GM21619 (cell line): ENCODE measurements at regions not wholly inside any gene's neighbourhood (a gene's known extent, or its start where the extent isn't known, plus 50 kb on each side); places are given as distances from the start of the nearest gene placed in this dataset.
"Not testable (repeated sequence)": the region's sequence is repeated elsewhere in the genome, so short reads cannot be mapped to it uniquely, and the experiment has no call there.

Source experiments
- ATAC-seq: cut with Tn5 transposase; IDR thresholded peaks from one replicate; pipeline ENCODE4 v1.9.1; 2021; ENCODE audit not compliant: unreplicated experiment

- no peak for ATAC-seq
Measured at GRCh38 chr12:107366322-107366721, 273.0 kb upstream of the CRY1 start.

GRCh38 chr12:107368586-107368985 is 275.2 kb upstream of the CRY1 start:
- ATAC-seq: no peak

DNA sequence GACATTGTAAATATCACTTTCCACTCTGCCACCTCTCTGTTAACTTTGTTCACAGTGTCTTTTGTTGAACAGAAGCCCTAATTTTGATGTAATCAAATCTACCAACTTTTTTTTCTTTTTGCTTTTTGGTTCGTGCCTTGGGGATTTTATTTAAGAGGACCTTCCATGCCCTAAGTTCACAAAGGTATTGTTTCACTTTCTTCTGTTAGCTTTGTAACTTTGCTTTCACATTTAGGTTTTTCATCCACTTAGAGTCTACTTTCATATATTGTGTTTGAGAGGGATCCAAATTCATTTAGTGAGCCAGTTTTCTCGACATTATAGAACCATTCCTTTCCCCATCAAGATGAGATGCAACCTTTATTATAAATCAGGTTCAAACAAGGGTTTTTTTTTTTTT is 275.7 kb upstream of the CRY1 start:
- ATAC-seq: no peak

DNA sequence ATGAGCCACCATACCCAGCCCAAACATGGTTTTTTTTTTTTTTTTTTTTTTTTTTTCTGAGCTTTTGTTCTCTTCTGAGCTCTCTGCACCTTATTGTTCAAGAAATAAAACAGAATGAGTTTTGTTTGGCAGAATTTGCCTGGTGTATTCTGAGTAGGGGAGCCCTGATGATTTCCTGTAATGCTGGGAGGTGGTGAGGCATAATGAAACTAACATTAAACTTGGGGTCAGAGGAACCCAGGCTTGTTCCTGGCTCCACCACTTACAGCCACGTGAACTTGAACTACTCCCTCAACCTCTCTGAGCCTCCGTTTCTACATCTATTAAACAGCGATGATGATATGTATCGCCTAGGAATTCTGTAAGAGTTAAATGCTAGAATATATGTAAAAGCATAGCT is 276.3 kb upstream of the CRY1 start:
- ATAC-seq: peak; percentile 64

- no peak for ATAC-seq
Measured at GRCh38 chr12:107372229-107372658, 278.9 kb upstream of the CRY1 start.

DNA sequence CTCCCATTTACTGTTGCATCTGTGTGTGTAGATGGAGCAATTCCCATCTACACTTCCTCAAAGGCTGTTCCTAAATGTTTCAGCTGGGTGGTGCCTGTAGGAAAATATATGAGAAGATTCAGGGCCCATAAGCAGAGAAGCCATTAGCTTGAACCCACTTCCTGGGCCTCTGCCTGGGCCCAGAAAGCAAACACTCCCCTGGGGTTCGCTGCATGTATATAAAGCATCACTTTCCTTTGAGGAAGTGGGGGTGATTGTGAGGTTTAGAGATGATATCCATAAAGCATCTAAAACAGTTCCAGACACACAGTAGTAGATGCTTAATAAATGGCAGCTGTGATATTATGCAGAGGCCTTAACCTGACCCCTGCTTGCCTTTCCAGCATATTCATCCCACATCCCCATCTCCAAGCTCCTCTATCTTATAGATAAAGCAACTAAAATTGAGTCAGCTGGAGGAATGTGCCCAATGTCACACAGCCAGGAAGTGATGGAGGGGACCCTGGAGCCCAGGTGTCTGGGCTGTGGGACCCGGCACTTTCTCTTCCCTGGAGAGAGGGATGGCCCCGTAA is 280.0 kb upstream of the CRY1 start:
- ATAC-seq: no peak

DNA sequence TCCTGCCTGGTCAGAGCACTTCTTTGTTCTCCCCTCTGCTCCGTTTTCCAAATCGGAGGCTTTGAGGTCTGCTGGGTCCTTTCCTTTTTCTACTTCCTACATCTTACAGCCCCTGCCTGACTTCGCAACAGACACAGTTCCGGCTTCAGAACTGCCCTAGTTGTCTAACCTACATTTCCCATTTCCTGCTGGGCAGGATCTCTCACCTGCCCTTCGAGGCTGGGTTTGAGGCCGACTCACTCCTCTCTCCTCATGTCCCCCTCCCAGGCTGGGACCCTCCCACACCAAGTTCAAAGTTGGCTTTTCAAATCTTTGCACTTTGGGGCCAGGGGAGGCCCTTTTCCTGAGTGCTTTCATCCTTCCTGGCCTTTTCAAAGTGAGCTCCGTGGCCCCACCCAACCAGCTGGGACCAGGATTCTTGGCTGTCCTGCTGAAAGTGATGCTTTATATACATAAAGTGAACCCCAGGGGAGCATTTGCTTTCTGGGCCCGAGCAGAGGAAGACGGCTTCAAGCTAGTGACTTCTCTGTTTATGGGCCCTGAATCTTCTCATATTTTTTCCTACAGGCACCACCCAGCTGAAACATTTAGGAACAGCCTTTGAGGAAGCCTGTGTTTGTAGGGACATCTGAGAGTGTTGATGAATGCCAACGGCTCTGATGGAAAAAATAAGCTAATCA is 281.0 kb upstream of the CRY1 start:
- no peak for ATAC-seq

GRCh38 chr12:107375231-107375630 is 281.9 kb upstream of the CRY1 start:
- no peak for ATAC-seq

DNA sequence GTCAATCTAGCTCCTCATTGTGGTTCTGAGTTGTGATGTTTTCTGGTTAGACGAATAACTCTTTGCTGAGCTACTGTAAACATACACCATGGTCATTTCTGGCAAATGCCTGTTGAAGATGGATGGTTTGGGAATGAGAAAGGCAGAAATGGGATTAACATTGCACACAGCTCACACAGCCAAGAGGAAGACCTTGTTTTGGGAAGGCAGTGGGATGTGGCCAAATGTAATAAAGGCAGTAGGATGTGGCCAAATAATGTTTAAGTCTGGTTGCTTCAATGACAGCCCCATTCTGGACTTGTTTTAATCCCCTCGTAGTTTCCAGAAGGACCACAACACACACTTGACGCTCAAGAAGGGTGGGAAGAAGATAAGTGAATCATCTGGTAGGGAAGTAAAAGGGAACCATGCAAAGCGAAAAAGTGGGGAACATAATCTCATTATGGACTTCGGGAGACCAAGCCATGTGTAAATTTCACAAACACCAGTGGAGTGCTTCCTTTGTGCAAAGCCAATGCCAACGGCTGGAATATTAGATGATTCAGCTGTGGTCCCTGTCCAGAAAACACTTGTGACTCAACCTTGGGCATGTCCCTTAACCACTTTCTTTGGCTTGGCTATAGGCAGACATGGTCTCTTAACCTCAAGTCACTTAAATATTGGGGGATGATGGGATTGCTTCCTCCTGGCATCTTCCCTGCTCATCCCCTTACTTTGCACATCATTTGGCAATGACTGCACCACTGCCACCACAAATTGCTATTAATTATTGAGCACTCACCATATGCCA is 284.4 kb upstream of the CRY1 start:
- ATAC-seq: no peak

GRCh38 chr12:107378609-107379008 is 285.3 kb upstream of the CRY1 start:
- no peak for ATAC-seq

DNA sequence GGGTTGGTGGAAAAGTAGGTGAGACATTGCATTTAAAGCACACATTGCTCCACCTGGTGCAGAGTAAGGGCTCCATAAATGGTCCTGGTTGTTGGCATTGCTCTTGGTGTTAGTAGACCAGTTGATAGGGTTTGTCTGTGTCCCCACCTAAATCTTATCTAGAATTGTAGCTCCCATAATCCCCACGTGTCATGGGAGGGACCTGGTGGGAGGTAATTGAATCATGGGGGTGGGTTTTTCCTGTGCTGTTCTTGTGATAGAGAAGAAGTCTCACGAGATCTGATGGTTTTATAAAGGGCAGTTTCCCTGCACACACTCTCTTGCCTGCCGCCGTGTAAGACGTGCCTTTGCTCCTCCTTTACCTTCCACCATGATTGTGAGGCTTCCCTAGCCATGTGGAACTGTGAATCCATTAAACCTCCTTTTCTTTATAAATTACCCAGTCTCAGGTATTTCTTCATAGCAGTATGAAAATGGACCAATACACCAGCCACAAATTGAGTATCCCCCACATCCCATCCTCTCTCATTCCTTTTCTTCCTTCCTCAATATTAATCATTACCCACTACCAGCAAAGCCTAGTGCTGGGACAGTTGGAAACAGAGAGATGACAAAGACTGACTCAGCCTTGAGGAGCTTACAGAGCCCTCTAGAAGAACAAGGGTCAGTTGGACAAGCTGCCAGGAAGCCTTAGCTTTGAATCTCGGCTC is 285.9 kb upstream of the CRY1 start:
- ATAC-seq: not testable (repeated sequence)

DNA sequence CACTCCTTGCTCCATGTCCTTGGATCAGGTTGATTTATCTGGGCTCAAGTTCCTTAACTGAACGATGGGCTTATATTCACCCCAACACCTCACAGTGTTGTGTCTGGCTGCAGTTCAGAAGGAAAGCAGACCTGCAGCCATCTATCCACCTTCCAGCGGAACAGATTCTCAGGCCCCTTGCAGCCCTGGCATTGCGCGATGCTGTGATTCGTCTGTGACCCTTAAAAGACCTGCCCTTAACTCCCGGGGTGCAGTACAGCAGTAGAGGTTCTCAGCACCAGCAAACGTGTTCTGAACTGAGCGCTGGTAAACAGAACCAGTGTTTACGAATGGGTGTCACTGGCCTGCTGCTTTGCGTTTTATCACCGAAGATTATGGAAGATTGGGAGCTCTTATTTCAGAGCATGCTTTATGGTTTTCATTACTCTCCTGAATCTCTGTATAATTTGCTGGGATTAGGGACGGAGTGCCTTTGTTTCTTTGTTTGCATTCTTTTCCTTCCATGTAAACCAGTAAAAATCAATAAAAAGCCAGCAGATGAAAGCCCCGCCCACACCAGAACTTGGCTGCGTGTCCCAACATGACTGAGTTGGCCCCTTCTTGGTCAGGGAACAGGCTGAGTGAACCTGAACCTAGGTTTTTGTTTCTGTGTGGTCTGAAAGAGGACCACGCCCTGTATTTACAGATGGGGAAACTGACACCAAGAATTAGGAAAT is 286.7 kb upstream of the CRY1 start:
- no peak for ATAC-seq

DNA sequence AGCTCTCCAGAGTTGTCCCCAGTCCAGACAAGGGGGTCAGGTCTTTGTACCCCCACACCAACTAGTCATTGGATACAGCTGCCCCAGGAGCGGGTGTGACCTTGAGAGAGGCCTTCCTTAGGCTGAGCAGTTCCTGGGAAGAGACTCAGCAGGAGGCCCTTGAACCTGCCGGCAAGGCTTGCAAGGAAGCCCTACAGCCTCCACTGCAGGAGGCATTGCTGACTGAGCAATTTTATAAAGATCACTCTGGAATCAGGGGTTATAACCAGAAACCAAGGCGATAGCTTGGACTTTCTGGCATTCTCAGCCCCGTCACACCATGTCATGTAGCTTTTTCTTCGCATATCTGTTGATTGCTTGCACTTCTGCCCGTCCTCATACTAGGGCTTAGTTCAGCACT is 291.3 kb upstream of the CRY1 start:
- no peak for ATAC-seq

DNA sequence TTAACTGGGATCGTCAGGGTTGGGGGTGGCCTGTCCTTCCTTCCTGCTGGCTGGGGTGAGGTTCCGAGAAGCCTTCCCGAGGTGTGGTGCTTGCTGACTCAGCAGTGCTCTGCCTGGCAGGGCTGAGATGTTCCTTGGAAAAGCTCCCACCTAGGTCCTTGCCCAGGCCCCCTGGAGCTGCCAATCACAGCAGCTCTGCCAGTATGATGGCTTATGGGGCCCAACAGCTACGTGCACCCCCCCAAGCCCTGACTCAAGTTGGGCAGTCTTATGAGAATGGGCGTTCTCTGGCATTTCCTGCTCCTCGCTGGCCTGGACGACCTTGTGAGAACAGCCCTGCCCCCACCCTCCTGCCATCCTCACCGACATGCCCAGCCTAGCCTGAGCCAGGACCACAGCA is 292.2 kb upstream of the CRY1 start:
- ATAC-seq: no peak

- ATAC-seq: no peak
Measured at GRCh38 chr12:107386569-107386968, 293.2 kb upstream of the CRY1 start.

GRCh38 chr12:107388263-107388662 is 294.9 kb upstream of the CRY1 start:
- ATAC-seq: no peak

- ATAC-seq: no peak
Measured at GRCh38 chr12:107390414-107390813, 295.2 kb upstream of the PWP1 start.

- ATAC-seq: no peak
Measured at GRCh38 chr12:107393043-107393717, 292.4 kb upstream of the PWP1 start.

- no peak for ATAC-seq
Measured at GRCh38 chr12:107394693-107395092, 290.9 kb upstream of the PWP1 start.

- no peak for ATAC-seq
Measured at GRCh38 chr12:107395817-107396216, 289.8 kb upstream of the PWP1 start.
